ENCODE measurements at regions not wholly inside any gene's neighbourhood (a gene's known extent, or its start where the extent isn't known, plus 50 kb on each side); places are given as distances from the start of the nearest gene placed in this dataset.
"Not testable (repeated sequence)": the region's sequence is repeated elsewhere in the genome, so short reads cannot be mapped to it uniquely, and the experiment has no call there.

DNA sequence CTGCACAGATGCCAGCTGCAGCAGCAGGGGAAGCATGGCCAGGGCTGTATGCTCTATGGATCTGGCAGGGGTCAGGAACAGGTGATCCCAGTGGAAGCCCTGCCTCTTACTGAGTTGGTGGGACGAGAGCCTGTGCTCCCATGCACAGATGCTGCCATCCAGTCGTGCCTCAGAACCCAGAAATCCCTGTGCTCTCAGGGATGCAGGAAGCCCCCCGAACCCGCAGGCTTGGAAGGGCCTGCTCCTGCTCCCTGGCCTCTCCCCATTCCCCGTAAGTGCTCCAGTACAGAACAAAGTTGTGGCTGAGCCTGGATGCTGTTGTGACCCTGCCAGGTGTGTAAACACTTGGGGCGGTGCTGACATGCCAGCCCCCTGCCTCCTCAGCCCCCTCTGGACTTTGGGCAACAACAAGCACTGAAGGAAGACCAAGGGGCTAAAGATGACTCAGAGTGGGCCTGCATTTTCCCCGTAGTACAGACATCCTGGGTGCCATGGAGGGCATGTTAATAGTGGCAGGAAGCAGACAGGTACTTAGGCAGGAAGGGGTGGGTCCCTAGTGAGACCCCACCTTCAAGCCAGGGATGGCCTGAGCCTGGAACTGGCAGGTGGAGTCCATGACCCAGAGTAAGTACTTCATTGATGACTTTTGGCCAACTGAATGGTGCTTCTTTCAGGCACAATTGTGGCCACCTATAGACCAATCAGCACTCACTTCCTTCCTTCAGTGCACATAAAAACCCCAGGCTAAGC is 1640.7 kb downstream of the C4orf33 start:
- DNase-seq (ENCODE audit: low read depth), result no peak

DNA sequence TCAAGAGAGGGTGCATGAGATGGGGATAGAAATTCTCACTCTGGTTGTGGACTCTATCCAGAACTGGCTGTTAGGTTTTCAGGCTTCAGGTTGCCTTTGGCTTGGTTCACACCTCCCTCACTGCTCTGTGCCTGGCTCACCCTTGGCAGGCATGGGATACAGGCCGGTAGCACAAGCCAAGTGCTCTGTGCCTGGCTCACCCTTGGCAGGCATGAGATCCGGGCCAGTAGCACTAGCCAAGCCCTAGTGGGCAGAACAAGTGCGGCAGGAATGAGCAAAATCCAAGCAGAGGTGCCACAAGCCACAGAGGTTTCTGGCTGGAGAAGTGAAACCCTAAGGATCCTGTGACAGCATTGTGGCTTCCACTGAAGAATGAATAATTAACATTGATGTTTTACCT is 1642.3 kb downstream of the C4orf33 start:
- no peak for DNase-seq (ENCODE audit: low read depth)

DNA sequence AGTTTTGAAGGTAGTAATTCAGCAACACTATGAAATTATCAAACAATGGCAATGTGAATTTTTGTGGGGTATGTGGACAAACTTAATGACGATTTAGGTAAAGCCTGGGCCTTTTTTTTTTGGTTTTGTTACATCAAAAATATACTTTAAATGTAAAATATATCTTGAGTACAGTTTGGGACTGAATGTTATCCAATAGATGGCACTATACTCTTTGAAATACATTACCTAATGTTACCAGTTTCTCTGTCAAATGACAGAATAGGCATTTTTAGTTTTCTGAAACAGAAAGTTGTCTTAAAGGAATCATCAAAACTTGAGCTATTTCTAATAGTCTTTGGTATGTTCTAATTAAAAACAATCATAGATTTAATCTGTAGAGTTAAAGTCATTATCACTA is 1651.9 kb downstream of the C4orf33 start:
- no peak for DNase-seq (ENCODE audit: low read depth)

GRCh38 chr4:130753926-130754325 is 1658.0 kb downstream of the C4orf33 start:
- no peak for DNase-seq (ENCODE audit: low read depth)

GRCh38 chr4:130760246-130760645 is 1664.3 kb downstream of the C4orf33 start:
- DNase-seq (ENCODE audit: low read depth), result no peak

DNA sequence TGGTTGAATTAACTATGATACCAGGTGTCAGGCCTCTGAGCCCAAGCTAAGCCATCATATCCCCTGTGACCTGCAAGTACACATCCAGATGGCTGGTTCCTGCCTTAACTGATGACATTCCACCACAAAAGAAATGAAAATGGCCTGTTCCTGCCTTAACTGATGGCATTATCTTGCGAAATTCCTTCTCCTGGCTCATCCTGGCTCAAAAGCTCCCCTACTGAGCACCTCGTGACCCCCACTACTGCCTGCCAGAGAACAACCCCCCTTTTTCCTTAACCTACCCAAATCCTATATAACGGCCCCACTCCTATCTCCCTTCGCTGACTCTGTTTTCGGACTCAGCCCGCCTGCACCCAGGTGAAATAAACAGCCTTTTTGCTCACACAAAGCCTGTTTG is 1671.4 kb downstream of the C4orf33 start:
- not testable (repeated sequence) for DNase-seq (ENCODE audit: low read depth)

DNA sequence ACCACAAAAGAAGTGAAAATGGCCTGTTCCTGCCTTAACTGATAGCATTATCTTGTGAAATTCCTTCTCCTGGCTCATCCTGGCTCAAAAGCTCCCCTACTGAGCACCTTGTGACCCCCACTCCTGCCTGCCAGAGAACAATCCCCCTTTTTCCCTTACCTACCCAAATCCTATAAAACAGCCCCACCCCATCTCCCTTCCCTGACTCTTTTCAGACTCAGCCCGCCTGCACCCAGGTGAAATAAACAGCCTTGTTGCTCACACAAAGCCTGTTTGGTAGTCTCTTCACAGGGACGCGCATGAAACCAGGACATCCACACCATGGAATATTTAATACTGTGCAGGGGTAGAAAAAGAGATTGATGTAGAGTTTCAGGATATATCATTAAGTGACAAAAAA is 1677.0 kb downstream of the C4orf33 start:
- DNase-seq (ENCODE audit: low read depth), result not testable (repeated sequence)

GRCh38 chr4:130808492-130808891 is 1712.5 kb downstream of the C4orf33 start:
- no peak for DNase-seq (ENCODE audit: low read depth)

DNA sequence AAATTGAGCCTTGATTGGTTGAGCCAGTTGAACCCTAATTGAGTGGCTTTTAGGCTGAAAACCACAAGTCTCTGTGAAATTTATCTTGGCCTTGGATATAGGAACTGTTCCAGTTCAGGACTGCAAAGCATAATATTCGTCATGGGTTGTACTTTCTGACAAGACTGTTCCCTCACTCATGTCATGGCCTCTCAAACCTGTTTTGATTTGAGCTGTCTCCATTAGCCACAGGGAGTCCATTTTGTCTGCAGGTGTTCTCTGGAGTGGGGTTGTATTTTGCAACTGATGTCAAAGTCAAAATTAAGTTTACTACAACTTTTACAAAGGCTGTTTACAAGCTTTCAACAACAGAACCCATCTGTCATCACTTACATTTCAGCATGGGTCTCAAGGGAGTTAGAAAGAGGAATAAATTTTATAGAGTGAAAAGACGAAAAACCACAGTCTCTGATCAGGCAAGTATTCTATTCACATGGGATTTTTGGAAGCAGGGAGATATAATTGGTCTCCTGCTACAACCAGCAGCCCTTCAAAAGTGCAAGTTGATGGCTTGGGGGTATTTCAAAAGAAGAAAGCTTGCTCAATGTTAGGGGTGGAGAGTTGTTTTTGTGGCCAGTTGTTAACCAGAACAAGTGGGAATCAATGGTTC is 1716.3 kb downstream of the C4orf33 start:
- no peak for DNase-seq (ENCODE audit: low read depth)

GRCh38 chr4:130814896-130815295 is 1718.9 kb downstream of the C4orf33 start:
- DNase-seq (ENCODE audit: low read depth), result no peak

DNA sequence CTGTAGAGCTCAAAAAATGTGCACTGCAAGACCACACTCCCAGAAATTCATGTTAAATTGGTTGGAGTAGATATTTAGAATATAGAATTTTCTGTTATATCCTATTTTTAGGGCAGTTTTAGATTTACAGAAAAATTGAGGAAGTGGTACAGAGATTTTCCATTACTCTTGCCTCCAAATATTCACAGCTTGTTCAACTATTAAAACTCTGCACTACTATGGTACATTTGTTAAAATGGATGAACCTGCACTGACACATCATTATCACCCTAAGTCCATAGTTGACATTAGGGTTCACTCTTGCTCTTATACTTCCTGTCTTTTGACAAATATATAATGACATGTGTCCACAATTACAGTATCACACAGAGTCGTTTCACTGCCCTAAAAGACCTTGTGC is 1724.5 kb downstream of the C4orf33 start:
- DNase-seq (ENCODE audit: low read depth), result no peak

GRCh38 chr4:130825284-130825683 is 1729.3 kb downstream of the C4orf33 start:
- no peak for DNase-seq (ENCODE audit: low read depth)

DNA sequence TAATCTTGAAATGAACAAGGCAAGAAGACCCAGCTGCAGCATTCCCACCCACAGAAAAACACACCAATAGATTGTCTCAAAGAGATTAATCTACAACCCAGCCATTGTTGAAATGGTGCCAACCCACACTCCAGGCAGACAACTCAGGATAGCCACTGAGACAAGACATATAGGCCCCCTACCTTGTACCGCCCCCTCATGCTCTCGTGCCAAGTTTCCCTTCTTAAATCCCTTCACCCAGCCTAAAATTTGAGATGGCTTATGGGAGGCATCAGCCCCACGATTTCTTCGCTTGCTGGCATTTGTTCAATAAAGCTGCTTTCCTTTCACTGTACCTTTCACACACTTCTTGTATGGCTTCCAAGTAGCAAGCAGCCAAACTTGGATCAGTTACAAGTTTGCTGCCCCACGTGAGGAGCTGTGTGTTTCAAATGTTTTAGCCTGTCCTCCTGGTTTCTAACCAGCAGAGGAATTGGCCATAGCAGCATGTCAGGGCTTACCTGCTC is 1754.1 kb downstream of the C4orf33 start:
- no peak for DNase-seq (ENCODE audit: low read depth)

GRCh38 chr4:130851107-130851506 is 1755.2 kb downstream of the C4orf33 start:
- DNase-seq (ENCODE audit: low read depth), result no peak

DNA sequence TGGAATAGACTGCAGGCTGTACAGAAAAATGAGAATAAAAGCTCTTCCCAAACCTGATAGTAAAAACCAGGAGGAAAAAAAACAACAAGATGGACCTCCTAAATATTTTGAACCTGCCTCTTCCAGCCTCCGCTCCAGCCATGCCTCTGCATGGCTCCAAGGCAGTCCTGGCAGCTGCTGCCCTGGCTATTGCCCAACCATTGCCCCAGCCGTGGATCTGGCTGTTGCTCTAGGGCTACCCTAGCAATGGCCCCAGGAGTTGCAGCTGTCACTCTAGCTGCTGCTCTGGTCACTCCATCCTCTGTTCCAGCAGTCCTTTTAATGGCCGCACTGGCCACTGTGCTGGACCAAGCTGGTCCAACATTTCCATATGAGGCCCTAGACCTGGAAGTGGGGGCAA is 1756.0 kb downstream of the C4orf33 start:
- no peak for DNase-seq (ENCODE audit: low read depth)

- DNase-seq (ENCODE audit: low read depth), result no peak
Observed at GRCh38 chr4:130855533-130855932, 1759.6 kb downstream of the C4orf33 start.

GRCh38 chr4:130859991-130860390 is 1764.0 kb downstream of the C4orf33 start:
- no peak for DNase-seq (ENCODE audit: low read depth)

DNA sequence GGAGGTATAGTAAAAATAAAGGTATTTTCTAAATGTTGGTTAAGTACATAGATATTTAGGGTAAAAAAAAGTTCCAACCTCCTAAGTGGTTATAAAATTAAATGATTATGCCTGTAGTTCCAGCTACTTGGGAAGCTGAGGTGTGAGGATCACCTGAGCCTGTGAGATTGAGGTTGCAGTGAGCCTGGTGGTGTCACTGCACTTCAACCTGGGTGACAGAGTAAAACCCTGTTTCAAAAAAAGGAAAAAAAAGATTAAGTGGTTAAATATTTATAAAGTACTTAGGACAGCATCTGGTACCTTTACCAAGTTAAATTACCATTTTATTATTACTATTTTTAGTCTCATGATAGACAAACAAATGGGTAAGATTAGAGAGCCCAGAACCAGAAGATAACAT is 1801.0 kb downstream of the C4orf33 start:
- DNase-seq (ENCODE audit: low read depth), result no peak

DNA sequence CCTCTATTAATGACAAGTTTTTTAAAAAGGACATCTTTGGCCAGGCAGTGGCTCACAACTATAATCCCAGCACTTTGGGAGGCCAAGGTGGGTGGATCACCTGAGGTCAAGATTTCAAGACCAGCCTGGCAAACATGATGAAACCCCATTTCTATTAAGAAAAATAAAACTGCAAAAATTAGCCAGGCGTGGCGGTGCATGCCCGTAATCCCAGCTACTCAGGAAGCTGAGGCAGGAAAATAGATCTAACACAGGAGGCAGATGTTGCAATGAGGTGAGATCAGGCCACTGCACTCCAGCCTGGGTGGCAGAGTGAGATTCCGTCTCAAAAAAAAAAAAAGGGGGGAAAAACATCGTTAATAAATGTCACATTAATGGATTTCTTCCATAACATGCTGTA is 1805.4 kb downstream of the C4orf33 start:
- DNase-seq (ENCODE audit: low read depth), result no peak

- DNase-seq (ENCODE audit: low read depth), result no peak
Observed at GRCh38 chr4:130922955-130923354, 1827.0 kb downstream of the C4orf33 start.

DNA sequence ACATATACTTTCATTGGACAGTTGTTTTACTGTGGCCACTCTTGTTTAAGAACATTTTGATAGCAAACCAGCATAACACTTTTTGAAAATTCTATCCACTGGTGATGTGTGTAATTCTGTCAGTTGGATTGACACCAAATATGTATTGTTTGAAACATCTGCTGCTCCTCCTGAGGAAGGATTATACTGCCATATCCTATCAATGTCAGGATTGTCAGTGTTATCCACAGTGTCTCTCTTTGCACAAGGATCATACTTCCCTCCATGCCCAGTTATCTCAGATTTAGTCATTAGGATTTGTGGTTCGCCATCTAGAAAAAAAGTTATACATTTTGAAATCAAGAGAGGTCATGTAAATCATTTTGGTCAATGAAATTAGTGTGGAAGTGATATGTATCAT is 1859.6 kb downstream of the C4orf33 start:
- no peak for DNase-seq (ENCODE audit: low read depth)

GRCh38 chr4:130985371-130985770 is 1889.4 kb downstream of the C4orf33 start:
- no peak for DNase-seq (ENCODE audit: low read depth)

- DNase-seq (ENCODE audit: low read depth), result no peak
Observed at GRCh38 chr4:130995988-130996387, 1900.0 kb downstream of the C4orf33 start.

Data from myocyte (in vitro differentiated cells).